Urinary bladder (tissue), 3 donors: ENCODE measurements at regions not wholly inside any gene's neighbourhood (a gene's known extent, or its start where the extent isn't known, plus 50 kb on each side); places are given as distances from the start of the nearest gene placed in this dataset.

Experiments
- DNase-seq: peaks from one replicate; pipeline ENCODE4 v3.0.0-alpha.2; 2015; ENCODE audit errors: extremely low spot score
- H3K27ac ChIP-seq: one replicate; pipeline ENCODE4 v1.5.1; 2013; ENCODE audit warnings: low read depth, mild to moderate bottlenecking, moderate library complexity
- H3K36me3 ChIP-seq: one replicate; pipeline ENCODE4 v1.6.1; 2013; ENCODE audit warnings: mild to moderate bottlenecking, moderate library complexity; ENCODE audit not compliant: insufficient read depth
- H3K4me1 ChIP-seq: one replicate; pipeline ENCODE4 v1.6.1; 2013; ENCODE audit warnings: mild to moderate bottlenecking, moderate library complexity; ENCODE audit not compliant: insufficient read depth
- H3K4me3 ChIP-seq: one replicate; pipeline ENCODE4 v1.5.1; 2013; ENCODE audit warnings: low read depth, low read length
- WGBS: extraction: QIAGEN DNeasy Blood & Tissue Kit; methylation state at CpG from one replicate; pipeline ENCODE4 v1.1.7; 2013; 5-methylcytosine and 5-hydroxymethylcytosine counted together
- donor health status: healthy with polysubstance abuse.
- donor health status: healthy.

GRCh38 chr16:22734368-22734767 lies 79.6 kb upstream of the HS3ST2 start:
- no peak for DNase-seq
- Histone ChIP-seq H3K4me1 (no peaks in the 10 kb centered on the region), H3K27ac (no peak overlapping the region), H3K36me3 (no peaks in the 10 kb centered on the region), H3K4me3 (no peak overlapping the region)
- 14% methylated on average over 12 of the region's 12 CpGs for WGBS

GRCh38 chr16:22736791-22737190 lies 77.2 kb upstream of the HS3ST2 start:
- H3K27ac ChIP-seq, result no peak overlapping the region
- 75% methylated on average over 1 of the region's 1 CpG for WGBS
- DNase-seq, result no peak

GRCh38 chr16:22739077-22739476 lies 74.9 kb upstream of the HS3ST2 start:
- H3K4me3 ChIP-seq, result no peak overlapping the region
- no peak overlapping the region for H3K27ac ChIP-seq
- 55% methylated on average over 3 of the region's 3 CpGs for WGBS
- DNase-seq, result no peak
- H3K4me1 ChIP-seq, result no peaks in the 10 kb centered on the region
- no peaks in the 10 kb centered on the region for H3K36me3 ChIP-seq

More at GRCh38 chr16:22736791-22737190, 77.2 kb upstream of the HS3ST2 start:
- no peaks in the 10 kb centered on the region for H3K4me1 ChIP-seq
- no peak overlapping the region for H3K4me3 ChIP-seq
- H3K36me3 ChIP-seq, result no peaks in the 10 kb centered on the region

GRCh38 chr16:22743401-22743800 lies 70.6 kb upstream of the HS3ST2 start:
- no peak overlapping the region for H3K4me3 ChIP-seq
- H3K4me1 ChIP-seq, result no peaks in the 10 kb centered on the region
- no peak overlapping the region for H3K27ac ChIP-seq
- DNase-seq, result no peak
- 69% methylated on average over 4 of the region's 4 CpGs for WGBS
- H3K36me3 ChIP-seq, result no peaks in the 10 kb centered on the region

- no peak overlapping the region for H3K4me3 ChIP-seq
- H3K4me1 ChIP-seq, result no peaks in the 10 kb centered on the region
- H3K36me3 ChIP-seq, result no peaks in the 10 kb centered on the region
- DNase-seq, result no peak
- H3K27ac ChIP-seq, result no peak overlapping the region
- WGBS, result 65% methylated on average over 5 of the region's 5 CpGs
Measured at GRCh38 chr16:22751104-22751667, 62.8 kb upstream of the HS3ST2 start.

GRCh38 chr16:22751685-22752084 lies 62.3 kb upstream of the HS3ST2 start:
- DNase-seq, result no peak
- H3K27ac ChIP-seq, result no peak overlapping the region
- H3K4me3 ChIP-seq, result no peak overlapping the region
- no peaks in the 10 kb centered on the region for H3K4me1 ChIP-seq
- WGBS, result 75% methylated on average over 2 of the region's 2 CpGs
- H3K36me3 ChIP-seq, result no peaks in the 10 kb centered on the region

- Histone ChIP-seq H3K4me1 (no peaks in the 10 kb centered on the region), H3K36me3 (no peaks in the 10 kb centered on the region), H3K27ac (no peak overlapping the region), H3K4me3 (no peak overlapping the region)
- 50% methylated on average over 2 of the region's 2 CpGs for WGBS
- no peak for DNase-seq
Measured at GRCh38 chr16:22753451-22753850, 60.5 kb upstream of the HS3ST2 start.

- 77% methylated on average over 4 of the region's 4 CpGs for WGBS
Measured at GRCh38 chr16:22754577-22754976, 59.4 kb upstream of the HS3ST2 start.

GRCh38 chr16:22757202-22757601 lies 56.8 kb upstream of the HS3ST2 start:
- H3K4me3 ChIP-seq, result no peak overlapping the region
- no peaks in the 10 kb centered on the region for H3K36me3 ChIP-seq
- no peaks in the 10 kb centered on the region for H3K4me1 ChIP-seq
- 63% methylated on average over 3 of the region's 3 CpGs for WGBS
- DNase-seq, result no peak
- H3K27ac ChIP-seq, result no peak overlapping the region

More at GRCh38 chr16:22754577-22754976, 59.4 kb upstream of the HS3ST2 start:
- H3K27ac ChIP-seq, result no peak overlapping the region
- H3K4me1 ChIP-seq, result no peaks in the 10 kb centered on the region
- no peak for DNase-seq
- H3K4me3 ChIP-seq, result no peak overlapping the region
- no peaks in the 10 kb centered on the region for H3K36me3 ChIP-seq

- H3K4me3 ChIP-seq, result no peak overlapping the region
- H3K4me1 ChIP-seq, result peaks cover 3% of the 10 kb centered on the region
- no peak overlapping the region for H3K27ac ChIP-seq
- H3K36me3 ChIP-seq, result no peaks in the 10 kb centered on the region
- WGBS, result 79% methylated on average over 3 of the region's 3 CpGs
- DNase-seq, result no peak
Measured at GRCh38 chr16:22762486-22762885, 51.5 kb upstream of the HS3ST2 start.

GRCh38 chr16:22763437-22764080 lies 50.4 kb upstream of the HS3ST2 start:
- DNase-seq, result no peak
- Histone ChIP-seq H3K36me3 (no peaks in the 10 kb centered on the region), H3K27ac (no peak overlapping the region), H3K4me3 (no peak overlapping the region), H3K4me1 (peaks cover 3% of the 10 kb centered on the region)
- WGBS, result 43% methylated on average over 7 of the region's 7 CpGs
